ENCODE measurements at regions not wholly inside any gene's neighbourhood (a gene's known extent, or its start where the extent isn't known, plus 50 kb on each side); places are given as distances from the start of the nearest gene placed in this dataset.

DNA sequence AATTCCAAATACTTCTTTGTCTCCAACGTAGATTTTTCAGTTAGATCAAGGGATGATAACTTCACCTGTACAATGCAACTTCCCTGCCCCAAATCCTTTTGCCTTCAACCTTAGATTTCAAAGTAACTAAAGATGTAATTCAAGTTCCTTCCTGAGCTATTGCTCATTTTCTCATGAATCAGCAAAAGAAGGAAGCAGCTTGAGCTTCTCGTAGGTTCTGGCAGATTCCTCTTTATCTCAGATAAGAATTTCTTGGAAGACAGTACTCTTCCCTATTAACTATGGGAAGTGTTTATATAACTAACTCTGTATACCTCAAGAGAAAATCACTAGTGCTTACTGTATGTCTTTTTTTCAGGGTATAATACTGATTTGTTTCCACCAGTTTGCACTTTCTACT is 203.8 kb downstream of the RASSF9 start:
- Histone ChIP-seq H3K27ac (no peak overlapping the region), H3K4me3 (no peak overlapping the region), H2AFZ (no peak overlapping the region), H3K27me3 (ENCODE audit: insufficient read depth, low read depth) (no peaks in the 10 kb centered on the region), H3K79me2 (ENCODE audit: low read depth) (no peaks in the 10 kb centered on the region), H3K4me2 (no peak overlapping the region), H3K9me3 (ENCODE audit: insufficient read depth, low read depth) (no peaks in the 10 kb centered on the region), H3K4me1 (replicated peaks; ENCODE audit: insufficient read depth) (peaks cover 5% of the 10 kb centered on the region; the same call in 1 of the 2 replicates), H4K20me1 (ENCODE audit: insufficient read depth) (no peaks in the 10 kb centered on the region), H3F3A (ENCODE audit: insufficient read depth, low read depth) (no peaks in the 10 kb centered on the region), H3K9me2 (ENCODE audit: insufficient read depth) (no peaks in the 10 kb centered on the region; the same call in 1 of the 2 replicates), H3K36me3 (ENCODE audit: low read depth) (no peaks in the 10 kb centered on the region)
- TF ChIP-seq, protein P1, sequence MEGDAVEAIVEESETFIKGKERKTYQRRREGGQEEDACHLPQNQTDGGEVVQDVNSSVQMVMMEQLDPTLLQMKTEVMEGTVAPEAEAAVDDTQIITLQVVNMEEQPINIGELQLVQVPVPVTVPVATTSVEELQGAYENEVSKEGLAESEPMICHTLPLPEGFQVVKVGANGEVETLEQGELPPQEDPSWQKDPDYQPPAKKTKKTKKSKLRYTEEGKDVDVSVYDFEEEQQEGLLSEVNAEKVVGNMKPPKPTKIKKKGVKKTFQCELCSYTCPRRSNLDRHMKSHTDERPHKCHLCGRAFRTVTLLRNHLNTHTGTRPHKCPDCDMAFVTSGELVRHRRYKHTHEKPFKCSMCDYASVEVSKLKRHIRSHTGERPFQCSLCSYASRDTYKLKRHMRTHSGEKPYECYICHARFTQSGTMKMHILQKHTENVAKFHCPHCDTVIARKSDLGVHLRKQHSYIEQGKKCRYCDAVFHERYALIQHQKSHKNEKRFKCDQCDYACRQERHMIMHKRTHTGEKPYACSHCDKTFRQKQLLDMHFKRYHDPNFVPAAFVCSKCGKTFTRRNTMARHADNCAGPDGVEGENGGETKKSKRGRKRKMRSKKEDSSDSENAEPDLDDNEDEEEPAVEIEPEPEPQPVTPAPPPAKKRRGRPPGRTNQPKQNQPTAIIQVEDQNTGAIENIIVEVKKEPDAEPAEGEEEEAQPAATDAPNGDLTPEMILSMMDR (conservative IDR thresholded peaks at IDR 0.05): no peak
- no peak for TF ChIP-seq EZH2 (IDR thresholded peaks at IDR 0.05; ENCODE audit: low read depth)
- POLR2A ChIA-PET (ENCODE audit: unreplicated experiment): no interaction called here
- no peak for DNase-seq
- CTCF ChIA-PET: interaction anchor here (0.5 kb wide), 1 partner anchor 57 kb away, joined by 3 read pairs; no protein-coding TSS in a partner anchor
- no TSS peak for BruUV-seq (replicated peaks)
- intact Hi-C loops (cut with micrococcal nuclease; ENCODE audit: unreplicated experiment): no loop called here

DNA sequence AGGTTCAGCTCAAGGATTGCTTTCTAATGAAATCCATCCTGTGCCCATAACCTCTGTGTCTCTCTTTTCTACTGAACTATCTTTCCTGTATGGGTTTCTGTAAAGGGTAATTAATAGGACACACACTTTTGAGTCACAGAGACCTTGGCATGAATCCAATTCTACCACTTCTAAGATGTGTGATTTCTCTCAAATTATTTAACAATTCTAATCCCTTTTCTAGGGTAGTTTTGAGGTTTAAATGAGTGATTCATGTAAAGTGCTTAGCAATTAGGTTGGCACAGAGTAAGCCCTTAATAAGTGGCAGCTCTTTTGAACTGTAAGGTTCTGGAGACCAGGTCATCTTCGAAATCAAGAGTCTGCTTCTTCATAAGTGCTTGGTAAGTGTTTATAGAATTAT is 202.7 kb downstream of the RASSF9 start:
- Histone ChIP-seq H3K4me3 (no peak overlapping the region), H3K9me3 (ENCODE audit: insufficient read depth, low read depth) (no peaks in the 10 kb centered on the region), H3K4me1 (replicated peaks; ENCODE audit: insufficient read depth) (no peaks in the 10 kb centered on the region), H3K27ac (no peak overlapping the region), H3F3A (ENCODE audit: insufficient read depth, low read depth) (no peaks in the 10 kb centered on the region), H4K20me1 (ENCODE audit: insufficient read depth) (no peaks in the 10 kb centered on the region), H3K36me3 (ENCODE audit: low read depth) (no peaks in the 10 kb centered on the region), H2AFZ (no peak overlapping the region), H3K9me2 (ENCODE audit: insufficient read depth) (no peaks in the 10 kb centered on the region; the same call in 1 of the 2 replicates), H3K4me2 (no peak overlapping the region), H3K27me3 (ENCODE audit: insufficient read depth, low read depth) (no peaks in the 10 kb centered on the region), H3K79me2 (ENCODE audit: low read depth) (no peaks in the 10 kb centered on the region)
- intact Hi-C loops (cut with micrococcal nuclease; ENCODE audit: unreplicated experiment): no loop called here
- no peak for DNase-seq
- no peak for TF ChIP-seq EZH2 (IDR thresholded peaks at IDR 0.05; ENCODE audit: low read depth)
- TF ChIP-seq, protein P1 (conservative IDR thresholded peaks at IDR 0.05): no peak
- POLR2A ChIA-PET (ENCODE audit: unreplicated experiment): no interaction called here
- CTCF ChIA-PET: no interaction called here
- BruUV-seq (replicated peaks): no TSS peak

DNA sequence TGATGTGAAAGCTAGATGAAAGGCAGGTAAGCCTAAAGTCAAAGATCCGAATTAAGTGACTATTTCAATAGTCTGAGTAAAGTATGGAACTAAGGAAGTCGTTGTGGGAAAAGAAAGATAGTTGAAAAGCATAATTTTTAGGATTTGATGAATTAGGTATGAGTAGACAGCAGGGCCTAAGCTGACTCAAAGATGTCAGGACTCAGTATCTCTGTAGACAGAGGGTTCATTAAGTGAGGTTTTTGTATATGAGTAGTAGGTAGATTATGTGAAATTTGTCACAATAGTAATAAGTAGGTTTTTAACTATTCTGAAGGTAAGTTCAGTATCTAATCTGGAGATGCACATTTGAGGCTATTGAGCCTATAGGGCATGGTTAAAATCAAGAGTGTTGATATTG is 196.4 kb downstream of the RASSF9 start:
- CTCF ChIA-PET: no interaction called here
- no peaks in the 10 kb centered on the region for H3K9me3 ChIP-seq (ENCODE audit: insufficient read depth, low read depth)
- H3K9me2 ChIP-seq (ENCODE audit: insufficient read depth): no peaks in the 10 kb centered on the region; the same call in 1 of the 2 replicates
- H3K27me3 ChIP-seq (ENCODE audit: insufficient read depth, low read depth): no peaks in the 10 kb centered on the region
- intact Hi-C loops (cut with micrococcal nuclease; ENCODE audit: unreplicated experiment): no loop called here
- TF ChIP-seq, protein P1 (conservative IDR thresholded peaks at IDR 0.05): no peak
- no peak for TF ChIP-seq EZH2 (IDR thresholded peaks at IDR 0.05; ENCODE audit: low read depth)
- BruUV-seq (replicated peaks): no TSS peak
- no peak overlapping the region for H3K4me3 ChIP-seq
- H3K4me1 ChIP-seq (replicated peaks; ENCODE audit: insufficient read depth): 0 out of 2 replicates have a peak, but pooled peaks cover 4% of the 10 kb centered on the region
- H3K27ac ChIP-seq: no peak overlapping the region
- no peaks in the 10 kb centered on the region for H3K36me3 ChIP-seq (ENCODE audit: low read depth)
- H3F3A ChIP-seq (ENCODE audit: insufficient read depth, low read depth): no peaks in the 10 kb centered on the region
- H4K20me1 ChIP-seq (ENCODE audit: insufficient read depth): no peaks in the 10 kb centered on the region
- no peaks in the 10 kb centered on the region for H3K79me2 ChIP-seq (ENCODE audit: low read depth)
- no peak overlapping the region for H2AFZ ChIP-seq
- H3K4me2 ChIP-seq: no peak overlapping the region
- DNase-seq: no peak
- POLR2A ChIA-PET (ENCODE audit: unreplicated experiment): no interaction called here

All from PC-9 (cell line).